ENCODE measurements at regions not wholly inside any gene's neighbourhood (a gene's known extent, or its start where the extent isn't known, plus 50 kb on each side); places are given as distances from the start of the nearest gene placed in this dataset.
A peak's percentile ranks its signal among the peaks of the same experiment; 100 is the strongest.
"Not testable (repeated sequence)": the region's sequence is repeated elsewhere in the genome, so short reads cannot be mapped to it uniquely, and the experiment has no call there.

DNA sequence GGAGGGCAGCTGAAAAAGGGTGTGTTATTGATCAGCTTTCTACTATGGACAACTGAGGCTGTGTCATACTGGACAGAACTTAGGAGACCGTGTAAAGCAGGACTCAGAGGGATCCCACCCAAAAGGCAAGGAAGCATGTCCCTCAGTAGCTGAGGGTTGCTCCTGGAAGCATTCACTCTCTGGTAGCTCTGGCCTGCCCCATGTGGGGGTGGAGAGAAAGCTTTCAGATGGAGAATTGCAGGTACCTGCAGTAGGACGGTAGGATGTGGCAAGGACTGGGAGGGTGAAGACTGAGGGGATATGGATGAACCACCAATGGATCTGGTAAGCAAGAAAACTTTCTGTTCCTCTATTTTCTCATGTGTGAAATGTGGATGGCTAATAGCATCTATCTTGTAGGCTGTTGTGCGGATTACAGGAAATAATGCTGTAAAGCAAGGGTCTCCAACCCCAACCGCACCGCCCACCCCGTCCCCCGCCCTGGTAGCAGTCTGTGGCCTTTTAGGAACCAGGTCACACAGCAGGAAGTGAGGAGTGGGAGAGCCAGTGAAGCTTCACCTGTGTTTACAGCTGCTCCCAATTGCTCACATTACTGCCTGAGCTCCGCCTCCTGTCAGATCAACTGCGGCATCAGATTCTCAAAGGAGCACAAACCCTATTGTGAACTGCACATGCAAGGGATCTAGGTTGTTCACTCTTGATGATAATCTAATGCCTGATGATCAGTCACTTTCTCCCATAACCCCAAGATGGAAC lies 157.7 kb upstream of the PROK2 start:
- no peak for DNase-seq (ENCODE audit: low read depth)
- TF ChIP-seq, protein P1, sequence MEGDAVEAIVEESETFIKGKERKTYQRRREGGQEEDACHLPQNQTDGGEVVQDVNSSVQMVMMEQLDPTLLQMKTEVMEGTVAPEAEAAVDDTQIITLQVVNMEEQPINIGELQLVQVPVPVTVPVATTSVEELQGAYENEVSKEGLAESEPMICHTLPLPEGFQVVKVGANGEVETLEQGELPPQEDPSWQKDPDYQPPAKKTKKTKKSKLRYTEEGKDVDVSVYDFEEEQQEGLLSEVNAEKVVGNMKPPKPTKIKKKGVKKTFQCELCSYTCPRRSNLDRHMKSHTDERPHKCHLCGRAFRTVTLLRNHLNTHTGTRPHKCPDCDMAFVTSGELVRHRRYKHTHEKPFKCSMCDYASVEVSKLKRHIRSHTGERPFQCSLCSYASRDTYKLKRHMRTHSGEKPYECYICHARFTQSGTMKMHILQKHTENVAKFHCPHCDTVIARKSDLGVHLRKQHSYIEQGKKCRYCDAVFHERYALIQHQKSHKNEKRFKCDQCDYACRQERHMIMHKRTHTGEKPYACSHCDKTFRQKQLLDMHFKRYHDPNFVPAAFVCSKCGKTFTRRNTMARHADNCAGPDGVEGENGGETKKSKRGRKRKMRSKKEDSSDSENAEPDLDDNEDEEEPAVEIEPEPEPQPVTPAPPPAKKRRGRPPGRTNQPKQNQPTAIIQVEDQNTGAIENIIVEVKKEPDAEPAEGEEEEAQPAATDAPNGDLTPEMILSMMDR (IDR thresholded peaks at IDR 0.05; ENCODE audit: low read length, missing control alignments): no peak
- H3K4me3 ChIP-seq (replicated peaks; ENCODE audit: low read depth, low read length): no peak overlapping the region

DNA sequence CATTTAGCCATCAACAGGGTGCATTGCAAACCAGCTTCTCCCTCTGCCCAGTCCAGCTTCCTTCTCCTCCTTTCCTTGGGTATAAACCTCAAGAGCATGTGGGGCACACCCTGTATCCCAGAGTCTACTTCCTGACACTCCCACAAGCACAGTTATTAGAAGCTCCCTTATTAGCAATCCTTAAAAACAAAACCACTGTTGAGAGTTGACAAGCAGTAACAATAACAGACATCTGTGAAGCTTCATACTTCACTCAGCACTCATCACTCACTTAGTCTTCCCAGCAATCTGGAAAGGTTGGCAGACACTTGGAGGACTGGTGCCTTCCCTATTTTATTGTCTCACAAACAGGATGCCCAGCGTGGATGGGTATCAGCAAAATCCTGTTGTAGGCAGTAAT lies 155.5 kb upstream of the PROK2 start:
- TF ChIP-seq, protein P1 (IDR thresholded peaks at IDR 0.05; ENCODE audit: low read length, missing control alignments): no peak
- DNase-seq (ENCODE audit: low read depth): no peak
- no peak overlapping the region for H3K4me3 ChIP-seq (replicated peaks; ENCODE audit: low read depth, low read length)

DNA sequence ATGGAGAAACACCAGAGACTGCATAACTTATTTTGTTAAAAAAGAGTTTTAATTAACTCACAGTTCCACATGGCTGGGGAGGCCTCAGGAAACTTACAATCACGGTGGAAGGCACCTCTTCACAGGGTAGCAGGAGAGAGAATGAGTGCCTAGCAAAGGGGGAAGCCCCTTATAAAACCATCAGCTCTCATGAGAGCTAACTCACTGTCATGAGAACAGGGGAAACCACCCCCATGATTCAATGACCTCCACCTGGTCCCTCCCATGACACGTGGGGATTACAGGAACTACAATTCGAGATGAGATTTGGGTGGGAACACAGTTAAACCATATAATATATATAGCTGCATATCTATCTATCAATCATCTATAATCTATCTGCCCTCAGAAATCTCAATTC lies 153.1 kb upstream of the PROK2 start:
- DNase-seq (ENCODE audit: low read depth); H3K4me3 ChIP-seq (replicated peaks; ENCODE audit: low read depth, low read length): not testable (repeated sequence)

DNA sequence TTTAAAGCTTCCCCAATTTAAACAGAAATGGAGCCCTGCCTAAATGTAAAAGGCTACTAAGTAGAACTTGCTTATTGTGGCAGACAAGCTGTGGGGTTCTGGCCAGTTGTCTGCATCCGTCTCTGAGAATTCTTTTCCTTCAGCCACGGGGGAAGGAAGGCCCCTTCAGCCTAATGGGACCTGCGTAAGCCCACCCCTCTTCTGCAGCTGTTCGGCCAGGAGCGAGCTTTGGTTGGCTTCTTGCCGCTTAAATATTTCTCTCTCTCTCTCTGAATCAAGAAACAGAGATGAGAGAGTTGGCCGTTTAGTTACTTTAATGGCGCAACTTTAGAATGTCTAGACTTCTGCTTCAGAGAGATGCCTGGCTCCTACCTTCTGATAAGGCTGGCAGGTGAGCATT lies 151.7 kb upstream of the PROK2 start:
- TF ChIP-seq, protein P1 (IDR thresholded peaks at IDR 0.05; ENCODE audit: low read length, missing control alignments): no peak
- DNase-seq (ENCODE audit: low read depth): no peak
- H3K4me3 ChIP-seq (replicated peaks; ENCODE audit: low read depth, low read length): no peak overlapping the region

- no peak for DNase-seq (ENCODE audit: low read depth)
- TF ChIP-seq, protein P1 (IDR thresholded peaks at IDR 0.05; ENCODE audit: low read length, missing control alignments): no peak
These were observed 149.7 kb upstream of the PROK2 start for GRCh38 chr3:71934520-71935270.

GRCh38 chr3:71931922-71932321 lies 147.0 kb upstream of the PROK2 start:
- TF ChIP-seq, protein P1 (IDR thresholded peaks at IDR 0.05; ENCODE audit: low read length, missing control alignments): no peak
- DNase-seq (ENCODE audit: low read depth): no peak
- H3K4me3 ChIP-seq (replicated peaks; ENCODE audit: low read depth, low read length): no peak overlapping the region

More at GRCh38 chr3:71934520-71935270, 149.7 kb upstream of the PROK2 start:
- no peak overlapping the region for H3K4me3 ChIP-seq (replicated peaks; ENCODE audit: low read depth, low read length)

DNA sequence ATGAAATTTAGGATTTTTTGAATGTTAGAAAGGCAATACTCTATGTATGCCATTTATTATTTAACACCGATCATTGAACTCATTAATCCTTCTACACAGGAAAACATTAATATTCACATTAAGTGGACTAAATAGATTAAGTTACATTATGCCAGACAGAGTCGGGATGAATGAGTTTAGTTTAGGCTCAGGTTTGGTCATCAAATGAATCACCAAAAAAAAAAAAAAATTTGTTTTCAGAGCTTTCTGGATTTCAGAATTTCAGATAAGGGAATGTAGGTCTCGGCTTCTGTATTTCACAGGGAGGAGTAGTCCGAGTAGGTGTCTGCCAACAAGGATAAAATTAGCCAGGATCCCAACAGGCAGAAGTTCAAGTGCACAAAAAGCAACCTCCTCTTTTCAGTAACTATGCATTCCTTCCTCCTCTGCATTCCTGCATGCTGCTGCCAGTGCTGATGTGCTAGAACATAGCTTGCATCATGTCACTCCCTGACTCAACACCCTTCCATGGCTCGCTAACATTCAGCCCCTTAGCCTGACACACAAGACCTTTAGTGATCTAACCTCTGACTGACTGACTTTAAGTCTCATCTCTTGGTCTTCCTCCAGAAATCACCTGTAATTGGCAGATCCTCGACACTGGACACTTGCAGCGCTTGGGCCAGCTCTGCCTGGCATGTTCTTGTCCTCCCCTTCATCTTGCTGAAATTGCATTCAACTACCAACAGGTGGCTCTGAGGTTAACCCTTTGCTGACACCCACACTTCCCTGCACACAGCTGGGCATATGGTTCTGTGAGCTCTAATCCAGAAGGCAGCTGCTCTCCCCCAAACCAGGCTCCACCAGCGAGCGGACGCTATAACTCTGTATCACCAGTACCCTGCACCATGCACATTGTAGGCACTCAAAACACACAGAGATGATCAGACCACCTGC lies 145.4 kb upstream of the PROK2 start:
- TF ChIP-seq, protein P1 (IDR thresholded peaks at IDR 0.05; ENCODE audit: low read length, missing control alignments): peak; percentile 26
- DNase-seq (ENCODE audit: low read depth): peak; percentile 72
- no peak overlapping the region for H3K4me3 ChIP-seq (replicated peaks; ENCODE audit: low read depth, low read length)

Measured in fibroblast of pulmonary artery (primary cell).